Progenitor cell of endocrine pancreas (in vitro differentiated cells): ENCODE measurements at regions not wholly inside any gene's neighbourhood (a gene's known extent, or its start where the extent isn't known, plus 50 kb on each side); places are given as distances from the start of the nearest gene placed in this dataset.

Experiments
- DNase-seq: peaks from one replicate; pipeline ENCODE4 v3.0.0; 2021; ENCODE audit warnings: low spot score; ENCODE audit not compliant: unreplicated experiment
- H3K27ac Mint-ChIP-seq: 2 replicates; pipeline ENCODE4 v1.8.0; 2021; ENCODE audit warnings: mild to moderate bottlenecking, moderate library complexity, mixed read lengths
- H3K27me3 Mint-ChIP-seq: 2 replicates; pipeline ENCODE4 v1.8.0; 2021; ENCODE audit warnings: mixed read lengths
- H3K36me3 Mint-ChIP-seq: 2 replicates; pipeline ENCODE4 v1.8.0; 2022; ENCODE audit warnings: mixed read lengths; ENCODE audit not compliant: insufficient read depth
- H3K4me1 Mint-ChIP-seq: 2 replicates; pipeline ENCODE4 v1.8.0; 2021; ENCODE audit warnings: low read depth, mixed read lengths
- H3K4me3 Mint-ChIP-seq: 2 replicates; pipeline ENCODE4 v1.8.0; 2021; ENCODE audit warnings: low read depth, mild to moderate bottlenecking, moderate library complexity, mixed read lengths
- H3K9me3 Mint-ChIP-seq: 2 replicates; pipeline ENCODE4 v1.8.0; 2021; ENCODE audit warnings: low read depth, mixed read lengths
- CTCF ChIP-seq: fragments of 200-600 bp; sonication (generic); IDR thresholded peaks from one replicate; pipeline ENCODE4 v1.5.0; 2021; ENCODE audit warnings: antibody characterized with exemption, mild to moderate bottlenecking; ENCODE audit not compliant: unreplicated experiment

- Mint-ChIP-seq H3K27ac (no peak overlapping the region), H3K27me3 (peaks cover 28% of the 10 kb centered on the region), H3K4me1 (peaks cover 1% of the 10 kb centered on the region), H3K9me3 (no peaks in the 10 kb centered on the region), H3K4me3 (no peak overlapping the region), H3K36me3 (no peaks in the 10 kb centered on the region)
- TF ChIP-seq CTCF: no peak
- no peak for DNase-seq
Observed at GRCh38 chr16:50915120-50915519, 173.2 kb downstream of the CYLD start.

GRCh38 chr16:50910736-50911100 is 168.8 kb downstream of the CYLD start:
- Mint-ChIP-seq H3K4me3 (no peak overlapping the region), H3K27me3 (peaks cover 34% of the 10 kb centered on the region), H3K4me1 (peaks cover 1% of the 10 kb centered on the region), H3K27ac (no peak overlapping the region), H3K36me3 (no peaks in the 10 kb centered on the region), H3K9me3 (no peaks in the 10 kb centered on the region)
- no peak for DNase-seq
- no peak for TF ChIP-seq CTCF

- Mint-ChIP-seq H3K9me3 (no peaks in the 10 kb centered on the region), H3K27me3 (peaks cover 33% of the 10 kb centered on the region), H3K4me1 (peaks cover 1% of the 10 kb centered on the region), H3K27ac (no peak overlapping the region), H3K36me3 (no peaks in the 10 kb centered on the region), H3K4me3 (no peak overlapping the region)
- no peak for TF ChIP-seq CTCF
- no peak for DNase-seq
Observed at GRCh38 chr16:50909831-50910735, 168.2 kb downstream of the CYLD start.

DNA sequence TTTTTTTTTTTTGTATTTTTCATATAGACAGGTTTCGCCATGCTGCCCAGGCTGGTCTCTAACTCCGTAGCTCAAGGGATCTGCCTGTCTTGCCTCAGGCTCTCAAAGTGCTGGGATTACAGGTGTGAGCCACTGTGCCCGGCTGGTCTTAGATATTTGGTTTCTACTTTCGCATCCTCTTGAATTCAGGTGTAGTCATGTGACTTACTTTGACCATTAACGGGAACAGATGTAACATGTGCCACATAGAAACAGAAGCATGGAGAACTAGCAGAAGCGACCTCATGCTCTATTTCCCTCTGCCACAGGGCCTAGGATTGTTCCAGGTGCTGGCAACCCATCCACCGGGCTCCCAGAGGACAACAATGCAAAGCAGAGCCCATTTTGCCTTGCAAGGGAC is 166.6 kb downstream of the CYLD start:
- Mint-ChIP-seq H3K4me1 (peaks cover 1% of the 10 kb centered on the region), H3K27ac (no peak overlapping the region), H3K36me3 (no peaks in the 10 kb centered on the region), H3K4me3 (no peak overlapping the region), H3K9me3 (no peaks in the 10 kb centered on the region), H3K27me3 (peaks cover 27% of the 10 kb centered on the region)
- DNase-seq: no peak
- TF ChIP-seq CTCF: no peak

DNA sequence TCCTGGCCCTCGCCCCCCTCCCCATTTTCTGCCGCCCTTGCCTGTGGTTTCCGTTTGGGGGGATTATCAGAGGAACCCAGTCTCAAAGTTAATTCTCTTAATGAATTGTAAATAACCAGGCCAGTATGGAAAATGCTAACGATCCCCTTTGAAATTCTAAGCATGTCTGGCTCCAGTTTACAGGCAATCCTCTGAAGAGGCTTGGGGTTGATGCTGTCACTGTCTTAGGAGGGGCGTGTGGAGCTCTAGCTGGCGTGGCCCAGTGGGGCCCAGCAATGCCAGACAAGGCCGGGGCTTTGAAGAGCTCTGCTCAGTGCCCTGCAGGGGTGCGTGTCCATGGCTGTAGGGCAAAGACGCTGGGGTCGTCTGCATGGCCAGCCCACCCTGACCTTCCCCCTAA is 164.6 kb downstream of the CYLD start:
- Mint-ChIP-seq H3K27ac (no peak overlapping the region), H3K4me3 (no peak overlapping the region), H3K36me3 (no peaks in the 10 kb centered on the region), H3K27me3 (peaks cover 19% of the 10 kb centered on the region), H3K4me1 (peaks cover 1% of the 10 kb centered on the region), H3K9me3 (no peaks in the 10 kb centered on the region)
- no peak for DNase-seq
- TF ChIP-seq CTCF: no peak
